ENCODE measurements at regions not wholly inside any gene's neighbourhood (a gene's known extent, or its start where the extent isn't known, plus 50 kb on each side); places are given as distances from the start of the nearest gene placed in this dataset.

DNA sequence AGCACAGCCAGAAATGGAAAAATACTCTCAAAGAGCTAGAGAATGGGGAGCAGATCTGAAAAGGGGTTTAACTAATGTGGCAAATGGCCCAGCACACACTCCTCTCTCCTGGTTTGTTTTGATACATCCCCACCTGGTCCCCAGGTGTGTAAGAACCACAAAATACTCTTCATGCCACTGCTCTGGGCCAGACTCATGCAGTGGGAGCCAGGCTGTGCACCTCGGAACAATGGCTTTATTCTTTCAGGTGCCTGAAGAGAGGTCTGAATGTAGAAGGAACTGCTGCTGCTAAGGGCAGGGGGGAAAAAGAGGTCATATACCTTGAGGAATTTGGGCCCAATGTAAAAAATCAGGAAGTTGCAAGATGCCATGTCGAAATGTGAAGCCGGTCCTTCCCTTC is 123.9 kb upstream of the ADAMTSL1 start:
- Histone ChIP-seq H3K4me1 (no peaks in the 10 kb centered on the region), H3K36me3 (no peaks in the 10 kb centered on the region), H3K9me3 (no peaks in the 10 kb centered on the region), H3K27ac (no peak overlapping the region), H3K27me3 (no peaks in the 10 kb centered on the region), H3K4me3 (no peak overlapping the region)
- no peak for DNase-seq
- intact Hi-C loops (cut with DNase I): no loop called here
- ATAC-seq: no peak
- TF ChIP-seq, protein P1, sequence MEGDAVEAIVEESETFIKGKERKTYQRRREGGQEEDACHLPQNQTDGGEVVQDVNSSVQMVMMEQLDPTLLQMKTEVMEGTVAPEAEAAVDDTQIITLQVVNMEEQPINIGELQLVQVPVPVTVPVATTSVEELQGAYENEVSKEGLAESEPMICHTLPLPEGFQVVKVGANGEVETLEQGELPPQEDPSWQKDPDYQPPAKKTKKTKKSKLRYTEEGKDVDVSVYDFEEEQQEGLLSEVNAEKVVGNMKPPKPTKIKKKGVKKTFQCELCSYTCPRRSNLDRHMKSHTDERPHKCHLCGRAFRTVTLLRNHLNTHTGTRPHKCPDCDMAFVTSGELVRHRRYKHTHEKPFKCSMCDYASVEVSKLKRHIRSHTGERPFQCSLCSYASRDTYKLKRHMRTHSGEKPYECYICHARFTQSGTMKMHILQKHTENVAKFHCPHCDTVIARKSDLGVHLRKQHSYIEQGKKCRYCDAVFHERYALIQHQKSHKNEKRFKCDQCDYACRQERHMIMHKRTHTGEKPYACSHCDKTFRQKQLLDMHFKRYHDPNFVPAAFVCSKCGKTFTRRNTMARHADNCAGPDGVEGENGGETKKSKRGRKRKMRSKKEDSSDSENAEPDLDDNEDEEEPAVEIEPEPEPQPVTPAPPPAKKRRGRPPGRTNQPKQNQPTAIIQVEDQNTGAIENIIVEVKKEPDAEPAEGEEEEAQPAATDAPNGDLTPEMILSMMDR (IDR thresholded peaks at IDR 0.05): no peak

DNA sequence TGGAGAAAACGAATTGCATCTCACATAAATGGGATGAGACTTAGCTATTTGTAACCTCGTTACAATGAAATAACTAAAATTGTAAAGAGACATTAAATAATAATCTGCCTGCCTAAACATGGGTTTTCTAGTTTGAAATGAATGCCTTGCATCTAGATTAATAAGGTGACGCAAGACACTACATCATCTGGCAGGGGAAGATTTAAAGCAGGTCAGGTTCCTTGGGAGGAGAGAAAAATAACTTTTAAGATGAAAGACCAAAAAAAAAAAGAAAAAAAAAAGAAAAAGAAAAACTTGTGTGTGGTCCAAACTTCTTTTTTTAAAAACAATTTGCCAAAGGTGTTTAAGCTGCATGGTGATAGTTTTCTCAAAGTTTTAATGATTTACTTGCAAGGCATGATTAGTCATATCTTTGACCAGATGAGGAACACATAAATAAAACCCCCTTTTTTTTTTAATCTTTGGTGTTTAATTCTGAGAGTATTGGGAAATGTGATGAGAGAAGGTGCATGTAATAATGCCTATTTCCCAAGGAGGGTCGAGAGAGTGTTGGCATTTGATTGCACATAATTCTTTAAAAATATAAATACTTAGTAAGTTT is 122.9 kb upstream of the ADAMTSL1 start:
- no peak for DNase-seq
- no peaks in the 10 kb centered on the region for H3K4me1 ChIP-seq
- H3K4me3 ChIP-seq: no peak overlapping the region
- H3K27me3 ChIP-seq: no peaks in the 10 kb centered on the region
- no peaks in the 10 kb centered on the region for H3K9me3 ChIP-seq
- intact Hi-C loops (cut with DNase I): no loop called here
- H3K36me3 ChIP-seq: no peaks in the 10 kb centered on the region
- ATAC-seq: no peak
- H3K27ac ChIP-seq: no peak overlapping the region
- TF ChIP-seq, protein P1 (IDR thresholded peaks at IDR 0.05): no peak

DNA sequence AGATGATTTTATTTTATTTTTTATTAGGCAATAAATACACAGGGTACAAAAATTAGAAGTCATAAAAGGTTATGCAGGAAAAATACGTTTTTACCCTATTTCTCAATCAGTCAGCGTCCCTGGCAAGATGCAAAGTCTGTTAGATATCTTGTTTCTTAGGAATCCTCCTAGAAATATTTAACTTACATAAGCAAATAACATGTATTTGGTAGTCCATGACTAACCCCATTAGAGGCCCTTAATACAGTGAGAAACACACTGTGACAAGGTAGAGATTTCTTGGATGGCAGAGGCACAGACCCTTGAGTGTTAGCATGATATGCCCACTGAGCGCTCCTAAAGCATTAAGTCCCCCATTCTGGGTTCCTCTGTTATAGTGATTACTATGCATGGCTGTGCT is 121.2 kb upstream of the ADAMTSL1 start:
- H3K36me3 ChIP-seq: no peaks in the 10 kb centered on the region
- H3K27me3 ChIP-seq: no peaks in the 10 kb centered on the region
- TF ChIP-seq, protein P1 (IDR thresholded peaks at IDR 0.05): no peak
- intact Hi-C loops (cut with DNase I): no loop called here
- H3K4me1 ChIP-seq: no peaks in the 10 kb centered on the region
- ATAC-seq: no peak
- no peaks in the 10 kb centered on the region for H3K9me3 ChIP-seq
- H3K27ac ChIP-seq: no peak overlapping the region
- no peak for DNase-seq
- no peak overlapping the region for H3K4me3 ChIP-seq

DNA sequence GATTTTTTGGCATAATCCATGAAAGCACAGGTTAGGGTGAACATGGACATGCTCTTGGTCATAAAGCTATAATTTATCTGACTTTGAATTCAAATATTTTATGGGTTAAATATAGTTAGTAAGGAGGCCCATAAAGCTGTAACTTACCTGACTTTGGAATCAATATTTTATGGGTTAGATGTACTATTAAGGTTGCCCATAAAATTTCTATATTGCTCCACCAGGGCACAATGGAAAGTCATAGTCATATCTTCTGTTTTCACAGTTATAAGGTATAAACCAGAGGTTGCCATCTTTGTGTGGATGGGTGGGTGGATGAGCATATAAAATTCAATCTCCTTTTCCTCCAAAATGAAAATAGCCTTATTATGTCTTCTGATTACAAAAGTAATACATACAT is 120.5 kb upstream of the ADAMTSL1 start:
- Histone ChIP-seq H3K4me1 (no peaks in the 10 kb centered on the region), H3K27me3 (no peaks in the 10 kb centered on the region), H3K27ac (no peak overlapping the region), H3K36me3 (no peaks in the 10 kb centered on the region), H3K4me3 (no peak overlapping the region), H3K9me3 (no peaks in the 10 kb centered on the region)
- no peak for DNase-seq
- intact Hi-C loops (cut with DNase I): no loop called here
- TF ChIP-seq, protein P1 (IDR thresholded peaks at IDR 0.05): no peak
- ATAC-seq: no peak

DNA sequence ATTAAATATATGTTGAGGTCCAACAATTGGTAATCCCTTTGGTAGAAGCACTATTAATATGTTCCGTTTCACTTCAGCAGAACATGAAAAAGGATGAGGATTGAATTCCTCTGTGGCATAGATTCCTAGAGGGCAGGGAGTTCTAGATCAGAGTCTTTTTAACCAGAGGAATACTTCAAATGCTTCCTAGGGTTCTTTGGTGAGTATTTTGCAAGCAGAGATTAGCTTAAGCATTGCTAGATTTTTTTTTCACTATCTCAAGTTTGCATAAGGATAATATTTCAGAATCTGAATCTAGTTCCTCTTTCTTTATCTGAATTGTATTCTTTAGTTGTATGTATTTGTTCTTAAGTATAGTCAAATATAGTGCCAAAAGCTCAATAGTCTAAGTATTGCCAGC is 116.6 kb upstream of the ADAMTSL1 start:
- Histone ChIP-seq H3K4me1 (no peaks in the 10 kb centered on the region), H3K4me3 (no peak overlapping the region), H3K27ac (no peak overlapping the region), H3K36me3 (no peaks in the 10 kb centered on the region), H3K27me3 (no peaks in the 10 kb centered on the region), H3K9me3 (no peaks in the 10 kb centered on the region)
- intact Hi-C loops (cut with DNase I): no loop called here
- TF ChIP-seq, protein P1 (IDR thresholded peaks at IDR 0.05): no peak
- ATAC-seq (no peak), DNase-seq (no peak)

Data from left lung (tissue), 4 donors.